H1 (cell line): ENCODE measurements at regions not wholly inside any gene's neighbourhood (a gene's known extent, or its start where the extent isn't known, plus 50 kb on each side); places are given as distances from the start of the nearest gene placed in this dataset.

ENCODE experiments used
- CTCF ChIA-PET: fragments of 300-600 bp; sonication (Branson Sonifier 250); formaldehyde crosslinking; loops from one replicate; lab custom pipeline; 2021; ENCODE audit not compliant: partially characterized antibody; lab: Charles Lee
- POLR2A ChIA-PET: fragments of 300-600 bp; sonication (Branson Sonifier 250); formaldehyde crosslinking; loops from one replicate; lab custom pipeline; 2021; ENCODE audit warnings: inconsistent platforms; ENCODE audit not compliant: partially characterized antibody; lab: Charles Lee
- DNase-seq, 2 experiments: peaks; one replicate each; pipeline versions ENCODE4 v3.0.0 to v3.0.0-alpha.2; 2010 to 2022; ENCODE audit warnings: low spot score in 2 of 2, low read depth in 1 of 2, mixed read lengths in 1 of 2
- FAIRE-seq: peaks from 2 replicates; lab custom pipeline; 2011; peaks lifted over from hg19 to GRCh38; lab: Jason Lieb, UNC
- H2AFZ ChIP-seq: 2 replicates; pipeline ENCODE4 v1.8.1; 2012; ENCODE audit warnings: low read length, inconsistent platforms
- H2AK5ac ChIP-seq: 2 replicates; pipeline ENCODE4 v1.6.1; 2013; ENCODE audit warnings: low read depth, low read length
- H2BK120ac ChIP-seq: replicated peaks from 2 replicates; pipeline ENCODE3; 2013; ENCODE audit warnings: low read depth, low read length, inconsistent platforms
- H2BK12ac ChIP-seq: 2 replicates; pipeline ENCODE4 v1.6.1; 2013; ENCODE audit warnings: low read depth, low read length
- H2BK15ac ChIP-seq: 2 replicates; pipeline ENCODE4 v1.6.1; 2013; ENCODE audit warnings: low read length
- H2BK20ac ChIP-seq: 2 replicates; pipeline ENCODE4 v1.6.1; 2013; ENCODE audit warnings: low read length
- H2BK5ac ChIP-seq: 2 replicates; pipeline ENCODE4 v1.6.1; 2013; ENCODE audit warnings: low read depth, low read length
- H3K14ac ChIP-seq: 2 replicates; pipeline ENCODE4 v1.6.1; 2013; ENCODE audit warnings: inconsistent platforms; ENCODE audit not compliant: insufficient read length
- H3K18ac ChIP-seq: 2 replicates; pipeline ENCODE4 v1.6.1; 2013; ENCODE audit warnings: low read length; ENCODE audit errors: extremely low read depth
- H3K23ac ChIP-seq: 2 replicates; pipeline ENCODE4 v1.6.1; 2013; ENCODE audit warnings: inconsistent platforms; ENCODE audit not compliant: insufficient read length
- H3K23me2 ChIP-seq: 2 replicates; pipeline ENCODE4 v1.6.1; 2013; ENCODE audit warnings: low read depth, low read length
- H3K27ac ChIP-seq: 2 replicates; pipeline ENCODE4 v1.6.1; 2011; ENCODE audit warnings: low read depth, low read length, inconsistent platforms
- H3K27me3 ChIP-seq, 4 experiments: replicated peaks in 1 of 4; 1 replicate in 1 of 4; 2 replicates in 3 of 4; pipeline versions ENCODE4 v1.6.1 to v1.8.1; 2011 to 2013; ENCODE audit warnings: low read length in 3 of 4, mild to moderate bottlenecking in 3 of 4, inconsistent platforms in 2 of 4, mixed read lengths in 2 of 4, moderate library complexity in 1 of 4; ENCODE audit not compliant: control insufficient read depth in 3 of 4, insufficient read depth in 3 of 4; ENCODE audit errors: extremely low read depth in 1 of 4
- H3K36me3 ChIP-seq, 4 experiments: 2 replicates each; pipeline versions ENCODE4 v1.6.1 to v1.8.1; 2011 to 2013; ENCODE audit warnings: mild to moderate bottlenecking in 4 of 4, low read length in 3 of 4, moderate library complexity in 2 of 4, control low read depth in 1 of 4, inconsistent platforms in 1 of 4; ENCODE audit not compliant: insufficient read depth in 4 of 4, control insufficient read depth in 2 of 4
- H3K4ac ChIP-seq: replicated peaks from 2 replicates; pipeline ENCODE3; 2013; ENCODE audit warnings: low read length, low read depth, mixed read lengths, inconsistent platforms; ENCODE audit not compliant: insufficient read length
- H3K4me1 ChIP-seq, 4 experiments: replicated peaks in 1 of 4; 1 replicate in 1 of 4; 2 replicates in 3 of 4; pipeline versions ENCODE4 v1.6.1 to v1.8.1; 2011 to 2013; ENCODE audit warnings: low read length in 3 of 4, inconsistent platforms in 2 of 4, mixed read lengths in 1 of 4; ENCODE audit not compliant: insufficient read depth in 4 of 4, control insufficient read depth in 3 of 4
- H3K4me2 ChIP-seq, 2 experiments: 2 replicates each; pipeline versions ENCODE4 v1.6.1 to v1.8.1; 2011 to 2013; ENCODE audit warnings: low read depth in 2 of 2, low read length in 2 of 2, control low read depth in 1 of 2, inconsistent platforms in 1 of 2, mild to moderate bottlenecking in 1 of 2; ENCODE audit not compliant: insufficient read depth in 1 of 2
- H3K4me3 ChIP-seq, 4 experiments: fragments of 200-600, 300-600 bp in 1 of 4; sonication (generic), shearing (Covaris generic), sonication (Bioruptor Twin) in 1 of 4; 2 replicates each; pipeline versions ENCODE4 v1.5.1 to v1.8.1; 2011 to 2016; ENCODE audit warnings: low read length in 4 of 4, low read depth in 3 of 4, control low read depth in 2 of 4, inconsistent platforms in 2 of 4, mild to moderate bottlenecking in 2 of 4, mixed read lengths in 1 of 4, moderate library complexity in 1 of 4; ENCODE audit not compliant: insufficient read depth in 2 of 4; ENCODE audit errors: extremely low read depth in 1 of 4
- H3K56ac ChIP-seq: replicated peaks from 2 replicates; pipeline ENCODE3; 2013; ENCODE audit warnings: low read depth, mild to moderate bottlenecking, mixed read lengths, low read length, inconsistent platforms; ENCODE audit not compliant: insufficient read length
- H3K79me1 ChIP-seq: 2 replicates; pipeline ENCODE4 v1.6.1; 2013; ENCODE audit warnings: low read depth, low read length, control low read depth
- H3K79me2 ChIP-seq, 2 experiments: 2 replicates each; pipeline versions ENCODE4 v1.6.1 to v1.8.1; 2012 to 2013; ENCODE audit warnings: low read length in 2 of 2, mild to moderate bottlenecking in 2 of 2, inconsistent platforms in 1 of 2; ENCODE audit not compliant: insufficient read depth in 2 of 2, control insufficient read depth in 1 of 2
- H3K9ac ChIP-seq, 4 experiments: replicated peaks in 1 of 4; 1 replicate in 1 of 4; 2 replicates in 3 of 4; pipeline versions ENCODE4 v1.6.1 to v1.8.1; 2011 to 2013; ENCODE audit warnings: low read depth in 3 of 4, low read length in 3 of 4, control low read depth in 2 of 4, mild to moderate bottlenecking in 2 of 4, moderate library complexity in 2 of 4, inconsistent platforms in 1 of 4; ENCODE audit errors: extremely low read depth in 1 of 4
- H3K9me3 ChIP-seq, 2 experiments: 2 replicates each; pipeline versions ENCODE4 v1.6.1 to v1.8.1; 2012 to 2013; ENCODE audit warnings: mild to moderate bottlenecking in 2 of 2, moderate library complexity in 2 of 2, control low read depth in 1 of 2, inconsistent platforms in 1 of 2, low read depth in 1 of 2, low read length in 1 of 2, mixed read lengths in 1 of 2; ENCODE audit not compliant: insufficient read depth in 2 of 2
- H4K20me1 ChIP-seq, 2 experiments: replicated peaks in 1 of 2; 2 replicates each; pipeline versions ENCODE3 to v1.8.1; 2011 to 2013; ENCODE audit warnings: inconsistent platforms in 2 of 2, low read length in 2 of 2, mild to moderate bottlenecking in 1 of 2; ENCODE audit not compliant: insufficient read depth in 2 of 2, control insufficient read depth in 1 of 2
- H4K5ac ChIP-seq: 2 replicates; pipeline ENCODE4 v1.6.1; 2013; ENCODE audit warnings: low read length, low read depth, mixed read lengths, inconsistent platforms; ENCODE audit not compliant: insufficient read length
- H4K8ac ChIP-seq: 2 replicates; pipeline ENCODE4 v1.8.0; 2013; ENCODE audit warnings: mild to moderate bottlenecking, moderate library complexity, low read length, inconsistent platforms; ENCODE audit not compliant: insufficient read depth; ENCODE audit errors: extremely low read depth
- H4K91ac ChIP-seq: replicated peaks from 2 replicates; pipeline ENCODE3; 2013; ENCODE audit warnings: low read length, mixed read lengths, inconsistent platforms; ENCODE audit not compliant: insufficient read length
- ASH2L ChIP-seq: fragments of 200-600, 300-600 bp; sonication (generic); IDR thresholded peaks from one replicate; pipeline ENCODE4 v1.7.1; 2017; ENCODE audit warnings: low read length
- ATF3 ChIP-seq: IDR thresholded peaks from 2 replicates; pipeline ENCODE4 v1.6.1; 2011; ENCODE audit warnings: low read depth, mild to moderate bottlenecking, low read length; ENCODE audit not compliant: insufficient read depth
- BRCA1 ChIP-seq: IDR thresholded peaks from 2 replicates; pipeline ENCODE4 v1.6.1; 2012; ENCODE audit warnings: low read depth, low read length, improper control_type of control experiment
- CEBPB ChIP-seq: IDR thresholded peaks from 2 replicates; pipeline ENCODE4 v1.6.1; 2012; ENCODE audit warnings: low read depth, low read length
- CTBP2 ChIP-seq: IDR thresholded peaks from 2 replicates; pipeline ENCODE4 v1.7.0; 2011; ENCODE audit warnings: borderline replicate concordance, mild to moderate bottlenecking, moderate library complexity, mixed read lengths, low read length; ENCODE audit not compliant: insufficient read depth, insufficient read length
- JUN ChIP-seq: IDR thresholded peaks from 2 replicates; pipeline ENCODE4 v1.6.1; 2011; ENCODE audit warnings: low read depth, mild to moderate bottlenecking, improper control_type of control experiment, low read length
- JUND ChIP-seq: IDR thresholded peaks from 2 replicates; pipeline ENCODE4 v1.6.1; 2011; ENCODE audit warnings: mild to moderate bottlenecking, improper control_type of control experiment, low read length
- MAX ChIP-seq: IDR thresholded peaks from 2 replicates; pipeline ENCODE4 v1.6.1; 2012; ENCODE audit warnings: inconsistent platforms
- RAD21 ChIP-seq, 2 experiments: IDR thresholded peaks in 1 of 2; conservative IDR thresholded peaks in 1 of 2; 2 replicates each; pipeline ENCODE4 v1.6.1; 2011; ENCODE audit warnings: low read depth in 2 of 2, low read length in 2 of 2, improper control_type of control experiment in 1 of 2, inconsistent platforms in 1 of 2, mild to moderate bottlenecking in 1 of 2, moderate library complexity in 1 of 2
- RBBP5 ChIP-seq: IDR thresholded peaks from 2 replicates; pipeline ENCODE4 v1.7.1; 2012; ENCODE audit warnings: low read depth, mild to moderate bottlenecking, inconsistent platforms, low read length, moderate library complexity, borderline replicate concordance
- SIN3A ChIP-seq, 2 experiments: IDR thresholded peaks in 1 of 2; conservative IDR thresholded peaks in 1 of 2; 2 replicates each; pipeline ENCODE4 v1.6.1; 2011 to 2012; ENCODE audit warnings: low read length in 2 of 2, improper control_type of control experiment in 1 of 2, low read depth in 1 of 2, mild to moderate bottlenecking in 1 of 2
- SIX5 ChIP-seq: IDR thresholded peaks from 2 replicates; pipeline ENCODE4 v1.6.1; 2011; ENCODE audit warnings: mild to moderate bottlenecking, low read depth, low read length
- SP2 ChIP-seq: IDR thresholded peaks from 2 replicates; pipeline ENCODE4 v1.6.1; 2012; ENCODE audit warnings: mild to moderate bottlenecking, low read length, inconsistent platforms
- TBP ChIP-seq: IDR thresholded peaks from 2 replicates; pipeline ENCODE4 v1.6.1; 2011; ENCODE audit warnings: low read depth, low read length, improper control_type of control experiment
- WGBS, 2 experiments: shearing (Covaris generic) in 1 of 2; methylation state at CpG; one replicate each; pipeline versions ENCODE4 v1.1.6 to v1.1.7; 2013 to 2015; ENCODE audit warnings: low lambda C conversion rate in 2 of 2, mixed read lengths in 2 of 2, inconsistent platforms in 1 of 2, low coverage in 1 of 2, missing lambda C conversion rate in 1 of 2; ENCODE audit not compliant: insufficient replicate concordance in 2 of 2, insufficient coverage in 1 of 2, insufficient read length in 1 of 2; ENCODE audit errors: extremely low coverage in 1 of 2, missing lambda C conversion rate in 1 of 2; 5-methylcytosine and 5-hydroxymethylcytosine counted together

GRCh38 chr13:51019026-51019425 lies 92.0 kb downstream of the C13orf42 start:
- Histone ChIP-seq H3K23ac (no peak overlapping the region), H3K79me1 (no peaks in the 10 kb centered on the region), H2BK15ac (no peak overlapping the region), H3K18ac (no peak overlapping the region), H3K4ac (no peak overlapping the region), H2BK120ac (no peak overlapping the region), H4K5ac (no peak overlapping the region), H4K20me1 (no peaks in the 10 kb centered on the region), H2BK20ac (no peak overlapping the region), H2BK5ac (no peak overlapping the region), H3K9ac (no peak overlapping the region), H4K91ac (no peak overlapping the region), H3K4me1 (no peaks in the 10 kb centered on the region), H2BK12ac (no peak overlapping the region), H2AK5ac (no peak overlapping the region), H3K14ac (no peak overlapping the region), H3K9me3 (peaks cover 0 to under 1% of the 10 kb centered on the region in 2 experiments; a peak in 1 of 4 replicates), H3K23me2 (no peaks in the 10 kb centered on the region; the same call in 1 of the 2 replicates), H2AFZ (no peak overlapping the region), H3K56ac (no peak overlapping the region), H3K27me3 (no peaks in the 10 kb centered on the region), H3K4me2 (no peak overlapping the region), H3K36me3 (no peaks in the 10 kb centered on the region), H3K79me2 (no peaks in the 10 kb centered on the region), H4K8ac (no peak overlapping the region), H3K4me3 (no peak overlapping the region), H3K27ac (no peak overlapping the region)
- WGBS, 2 experiments, result 77% methylated on average over 5 of the region's 5 CpGs; no CpG with 5 or more reads in 1 of the 2 experiments
- DNase-seq, result no peak
- no peak for FAIRE-seq
- CTCF ChIA-PET, result interaction anchor here (2.2 kb wide), 1 partner anchor 49 kb away, joined by 7 read pairs; no protein-coding TSS in a partner anchor
- POLR2A ChIA-PET, result no interaction called here
- TF ChIP-seq SIN3A (conservative IDR thresholded peaks at IDR 0.05 in 1 of 2, IDR thresholded peaks at IDR 0.05 in 1 of 2; ENCODE audit: low read depth in 1 of 2, low read length in 2 of 2) (no peak), TBP (no peak), JUN (no peak), JUND (no peak), CEBPB (no peak), BRCA1 (no peak), MAX (no peak), ASH2L (no peak), CTBP2 (no peak), RAD21 (IDR thresholded peaks at IDR 0.05 in 1 of 2, conservative IDR thresholded peaks at IDR 0.05 in 1 of 2; ENCODE audit: low read depth in 2 of 2, low read length in 2 of 2) (no peak), RBBP5 (no peak), SP2 (no peak), ATF3 (no peak), SIX5 (no peak)
